Endothelial cell of umbilical vein (primary cell): ENCODE measurements at regions not wholly inside any gene's neighbourhood (a gene's known extent, or its start where the extent isn't known, plus 50 kb on each side); places are given as distances from the start of the nearest gene placed in this dataset.

Experiments
- BruUV-seq: library from RNA; stranded (reverse); fragments of 400-500 nt; replicated peaks from 2 replicates; lab custom pipeline; 2021; lab: Mats Ljungman, UMichigan
- CTCF ChIA-PET: fragments of 300-600, 350-600 bp; sonication (Branson Sonifier 250); formaldehyde crosslinking; loops from one replicate; lab custom pipeline; 2021; ENCODE audit warnings: antibody characterized with exemption, inconsistent platforms; lab: Charles Lee
- POLR2A ChIA-PET: fragments of 300-600, 350-600 bp; sonication (Branson Sonifier 250); formaldehyde crosslinking; loops from one replicate; lab custom pipeline; 2021; ENCODE audit warnings: antibody characterized with exemption, inconsistent platforms; lab: Charles Lee
- DNase-seq: peaks from one replicate; pipeline ENCODE4 v3.0.0-alpha.2; 2011; ENCODE audit warnings: low read depth, low spot score
- FAIRE-seq: peaks from 2 replicates; lab custom pipeline; 2011; peaks lifted over from hg19 to GRCh38; lab: Jason Lieb, UNC
- H2AFZ ChIP-seq: 2 replicates; pipeline ENCODE4 v1.6.0; 2012; ENCODE audit warnings: low read depth, low read length, control low read depth, inconsistent platforms
- H3K27ac ChIP-seq: 2 replicates; pipeline ENCODE4 v1.5.1; 2011; ENCODE audit warnings: low read depth, mild to moderate bottlenecking, control low read depth, low read length, moderate library complexity; ENCODE audit not compliant: insufficient read depth
- H3K27me3 ChIP-seq, 2 experiments: 2 replicates each; pipeline versions ENCODE4 v1.6.0 to v1.6.1; 2011; ENCODE audit warnings: low read length in 2 of 2, mixed read lengths in 1 of 2; ENCODE audit not compliant: control insufficient read depth in 2 of 2, insufficient read depth in 2 of 2
- H3K36me3 ChIP-seq, 2 experiments: 2 replicates in 1 of 2; 3 replicates in 1 of 2; pipeline ENCODE4 v1.5.1; 2011; ENCODE audit warnings: low read length in 2 of 2, mild to moderate bottlenecking in 1 of 2, moderate library complexity in 1 of 2; ENCODE audit not compliant: control insufficient read depth in 2 of 2, insufficient read depth in 2 of 2; ENCODE audit errors: extremely low read depth in 1 of 2
- H3K4me1 ChIP-seq: 3 replicates; pipeline ENCODE4 v1.5.1; 2011; ENCODE audit warnings: mild to moderate bottlenecking, low read length; ENCODE audit not compliant: control insufficient read depth, insufficient read depth; ENCODE audit errors: extremely low read depth
- H3K4me2 ChIP-seq: 2 replicates; pipeline ENCODE4 v1.6.1; 2011; ENCODE audit warnings: low read length, control low read depth, mixed read lengths; ENCODE audit not compliant: insufficient read depth
- H3K4me3 ChIP-seq, 3 experiments: fragments of 200-600 bp in 1 of 3; sonication (generic), shearing (Covaris generic) in 1 of 3; replicated peaks in 1 of 3; 2 replicates each; pipeline ENCODE4 v1.5.1; 2011 to 2016; ENCODE audit warnings: control low read depth in 3 of 3, low read length in 3 of 3, mild to moderate bottlenecking in 2 of 3, inconsistent platforms in 1 of 3, low read depth in 1 of 3, moderate library complexity in 1 of 3; ENCODE audit not compliant: insufficient read depth in 1 of 3
- H3K79me2 ChIP-seq: 2 replicates; pipeline ENCODE4 v1.6.0; 2012; ENCODE audit warnings: low read length, inconsistent platforms; ENCODE audit not compliant: control insufficient read depth, insufficient read depth
- H3K9ac ChIP-seq: replicated peaks from 2 replicates; pipeline ENCODE3; 2011; ENCODE audit warnings: low read length, control low read depth; ENCODE audit not compliant: insufficient read depth; ENCODE audit errors: extremely low read depth
- H3K9me1 ChIP-seq: replicated peaks from 3 replicates; pipeline ENCODE4 v1.6.0; 2011; ENCODE audit warnings: mild to moderate bottlenecking, low read length; ENCODE audit not compliant: control insufficient read depth, insufficient read depth; ENCODE audit errors: extremely low read depth
- H3K9me3 ChIP-seq: replicated peaks from 2 replicates; pipeline ENCODE4 v1.5.1; 2012; ENCODE audit warnings: low read length, inconsistent platforms; ENCODE audit not compliant: control insufficient read depth, insufficient read depth
- H4K20me1 ChIP-seq: replicated peaks from 2 replicates; pipeline ENCODE3; 2011; ENCODE audit warnings: mild to moderate bottlenecking, low read length; ENCODE audit not compliant: control insufficient read depth, insufficient read depth; ENCODE audit errors: extremely low read depth
- CTCF ChIP-seq, 2 donors: IDR thresholded peaks; 1 replicate in 1 of 2; 2 replicates in 1 of 2; pipeline ENCODE4 v1.5.1; 2011; ENCODE audit warnings: low read length in 2 of 2, mild to moderate bottlenecking in 2 of 2, moderate library complexity in 2 of 2, control low read depth in 1 of 2, inconsistent platforms in 1 of 2, low read depth in 1 of 2; ENCODE audit not compliant: insufficient read depth in 1 of 2; ENCODE audit errors: extremely low read depth in 1 of 2
- EZH2 ChIP-seq: IDR thresholded peaks from 2 replicates; pipeline ENCODE4 v1.6.1; 2012; ENCODE audit warnings: borderline replicate concordance, low read depth, mild to moderate bottlenecking, moderate library complexity, low read length, inconsistent platforms; ENCODE audit not compliant: severe bottlenecking
- FOS ChIP-seq: IDR thresholded peaks from 2 replicates; pipeline ENCODE4 v1.6.1; 2011; ENCODE audit warnings: mild to moderate bottlenecking, low read length, moderate library complexity, borderline replicate concordance; ENCODE audit not compliant: insufficient read depth
- GATA2 ChIP-seq: IDR thresholded peaks from 2 replicates; pipeline ENCODE4 v1.7.0; 2011; ENCODE audit warnings: low read depth, mild to moderate bottlenecking, moderate library complexity, mixed read lengths, low read length; ENCODE audit not compliant: insufficient read length, insufficient read depth
- JUN ChIP-seq: IDR thresholded peaks from 2 replicates; pipeline ENCODE4 v1.6.1; 2011; ENCODE audit warnings: borderline replicate concordance, low read depth; ENCODE audit not compliant: insufficient read length, insufficient read depth
- MAX ChIP-seq: IDR thresholded peaks from 2 replicates; pipeline ENCODE4 v1.6.1; 2011; ENCODE audit not compliant: insufficient read depth, insufficient read length
- MYC ChIP-seq: IDR thresholded peaks from one replicate; pipeline ENCODE4 v1.6.1; 2011; ENCODE audit warnings: mild to moderate bottlenecking, low read depth, low read length
- POLR2A ChIP-seq: IDR thresholded peaks from 2 replicates; pipeline ENCODE4 v1.6.1; 2012; ENCODE audit warnings: low read depth, mild to moderate bottlenecking, control low read depth, low read length
- POLR2AphosphoS5 ChIP-seq: IDR thresholded peaks from 2 replicates; pipeline ENCODE4 v1.6.1; 2012; ENCODE audit warnings: low read depth, mild to moderate bottlenecking, control low read depth, low read length, moderate library complexity; ENCODE audit not compliant: insufficient read depth
- dilution Hi-C: fragments of 300-500 bp; cut with MboI; formaldehyde crosslinking; loops from one replicate; pipeline ENCODE4 v1.15.0; 2019; ENCODE audit warnings: low sequenced_read_pairs; ENCODE audit not compliant: extremely low pct_ligation_motif_present
- intact Hi-C: fragments of 100-400 bp; cut with micrococcal nuclease; formaldehyde crosslinking; loops from one replicate; pipeline ENCODE4 v1.10.0; 2022

- dilution Hi-C loops = no loop called here
- CTCF ChIA-PET = interaction anchor here (1.6 kb wide), 1 partner anchor 17 kb away, joined by 3 read pairs; no protein-coding TSS in a partner anchor
- POLR2A ChIA-PET = no interaction called here
- H3K9me1 ChIP-seq = no peaks in the 10 kb centered on the region
- FAIRE-seq = no peak
- DNase-seq = no peak
- H3K4me1 ChIP-seq = no peaks in the 10 kb centered on the region
- intact Hi-C loops = no loop called here
- no peak overlapping the region for H2AFZ ChIP-seq
- TF ChIP-seq POLR2A (no peak), MAX (no peak), EZH2 (no peak), JUN (no peak), GATA2 (no peak), FOS (no peak), POLR2AphosphoS5 (no peak), MYC (no peak), CTCF (IDR thresholded peaks at IDR 0.05; ENCODE audit: extremely low read depth in 1 of 2, insufficient read depth in 1 of 2, low read depth in 1 of 2, low read length in 2 of 2) (no peak)
- no peak overlapping the region for H3K4me2 ChIP-seq
- no peak overlapping the region for H3K9ac ChIP-seq
- H3K9me3 ChIP-seq = no peaks in the 10 kb centered on the region
- H3K4me3 ChIP-seq = no peak overlapping the region
- H3K27ac ChIP-seq = no peak overlapping the region
- H4K20me1 ChIP-seq = no peaks in the 10 kb centered on the region
- BruUV-seq = no TSS peak
- H3K27me3 ChIP-seq = no peaks in the 10 kb centered on the region
- no peaks in the 10 kb centered on the region for H3K79me2 ChIP-seq
- no peaks in the 10 kb centered on the region for H3K36me3 ChIP-seq
Measured at GRCh38 chr6:48664826-48665225, 553.8 kb upstream of the PTCHD4 start.
